Urinary bladder (tissue), 3 donors: ENCODE measurements at regions not wholly inside any gene's neighbourhood (a gene's known extent, or its start where the extent isn't known, plus 50 kb on each side); places are given as distances from the start of the nearest gene placed in this dataset.

ENCODE experiments used
- DNase-seq: peaks from one replicate; pipeline ENCODE4 v3.0.0-alpha.2; 2015; ENCODE audit errors: extremely low spot score
- H3K27ac ChIP-seq: one replicate; pipeline ENCODE4 v1.5.1; 2013; ENCODE audit warnings: low read depth, mild to moderate bottlenecking, moderate library complexity
- H3K36me3 ChIP-seq: one replicate; pipeline ENCODE4 v1.6.1; 2013; ENCODE audit warnings: mild to moderate bottlenecking, moderate library complexity; ENCODE audit not compliant: insufficient read depth
- H3K4me1 ChIP-seq: one replicate; pipeline ENCODE4 v1.6.1; 2013; ENCODE audit warnings: mild to moderate bottlenecking, moderate library complexity; ENCODE audit not compliant: insufficient read depth
- H3K4me3 ChIP-seq: one replicate; pipeline ENCODE4 v1.5.1; 2013; ENCODE audit warnings: low read depth, low read length
- WGBS: extraction: QIAGEN DNeasy Blood & Tissue Kit; methylation state at CpG from one replicate; pipeline ENCODE4 v1.1.7; 2013; 5-methylcytosine and 5-hydroxymethylcytosine counted together
- donor health status: healthy with polysubstance abuse.
- donor health status: healthy.

- WGBS: 96% methylated on average over 2 of the region's 2 CpGs
- DNase-seq: no peak
- H3K4me3 ChIP-seq: no peak overlapping the region
- H3K27ac ChIP-seq: no peak overlapping the region
- no peaks in the 10 kb centered on the region for H3K4me1 ChIP-seq
- H3K36me3 ChIP-seq: no peaks in the 10 kb centered on the region
Measured at GRCh38 chr17:53092072-53092471, 730.7 kb upstream of the KIF2B start.

DNA sequence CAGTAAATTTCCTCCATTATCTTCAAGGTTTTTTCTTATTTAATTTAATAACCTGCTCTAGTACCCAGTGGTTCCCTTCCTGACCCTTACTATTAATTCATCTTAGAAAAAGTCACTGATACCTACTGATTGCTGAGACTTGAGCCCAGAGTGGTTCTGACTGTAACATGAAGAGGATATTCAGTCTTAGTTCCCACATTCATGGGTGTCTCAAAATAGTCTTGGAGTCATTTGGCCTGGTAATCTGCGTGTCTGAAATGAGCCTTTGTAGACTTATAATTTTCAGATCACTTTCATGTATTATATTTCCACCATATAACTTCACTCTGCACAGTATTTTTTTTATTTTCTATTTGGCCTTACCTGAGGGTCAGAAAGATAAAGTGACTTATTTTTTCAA lies 732.0 kb upstream of the KIF2B start:
- H3K36me3 ChIP-seq: no peaks in the 10 kb centered on the region
- no peaks in the 10 kb centered on the region for H3K4me1 ChIP-seq
- 89% methylated on average over 1 of the region's 1 CpG for WGBS
- H3K27ac ChIP-seq: no peak overlapping the region
- no peak for DNase-seq
- no peak overlapping the region for H3K4me3 ChIP-seq

- Histone ChIP-seq H3K4me1 (no peaks in the 10 kb centered on the region), H3K36me3 (no peaks in the 10 kb centered on the region), H3K27ac (no peak overlapping the region), H3K4me3 (no peak overlapping the region)
- DNase-seq: no peak
- 65% methylated on average over 6 of the region's 6 CpGs for WGBS
Measured at GRCh38 chr17:53088481-53088880, 734.2 kb upstream of the KIF2B start.

GRCh38 chr17:53061446-53061845 lies 761.3 kb upstream of the KIF2B start:
- WGBS: 49% methylated on average over 4 of the region's 4 CpGs
- no peak for DNase-seq
- Histone ChIP-seq H3K4me1 (no peaks in the 10 kb centered on the region), H3K36me3 (no peaks in the 10 kb centered on the region), H3K27ac (no peak overlapping the region), H3K4me3 (no peak overlapping the region)

DNA sequence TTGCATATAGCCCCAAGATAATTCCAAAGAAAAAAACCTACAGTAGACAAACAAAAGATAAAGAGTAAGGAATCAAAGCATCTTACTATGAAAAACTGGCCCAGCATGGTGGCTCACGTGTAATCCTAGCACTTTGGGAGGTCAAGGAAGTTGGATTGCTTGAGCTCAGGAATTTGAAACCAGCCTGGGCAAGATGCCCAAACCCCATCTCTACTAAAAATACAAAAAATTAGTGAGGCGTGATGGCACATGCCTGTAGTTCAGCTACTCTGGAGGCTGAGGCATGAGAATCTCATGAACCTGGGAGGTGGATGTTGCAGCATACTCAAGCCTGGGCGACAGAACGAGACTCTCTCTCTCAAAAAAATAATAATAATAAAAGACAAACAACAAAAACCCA lies 764.7 kb upstream of the KIF2B start:
- Histone ChIP-seq H3K27ac (no peak overlapping the region), H3K36me3 (no peaks in the 10 kb centered on the region), H3K4me1 (no peaks in the 10 kb centered on the region), H3K4me3 (no peak overlapping the region)
- DNase-seq: no peak
- WGBS: 84% methylated on average over 4 of the region's 4 CpGs

GRCh38 chr17:53046781-53047180 lies 775.9 kb upstream of the KIF2B start:
- no peaks in the 10 kb centered on the region for H3K4me1 ChIP-seq
- WGBS: 86% methylated on average over 2 of the region's 2 CpGs
- no peak overlapping the region for H3K27ac ChIP-seq
- H3K36me3 ChIP-seq: no peaks in the 10 kb centered on the region
- no peak overlapping the region for H3K4me3 ChIP-seq
- no peak for DNase-seq

DNA sequence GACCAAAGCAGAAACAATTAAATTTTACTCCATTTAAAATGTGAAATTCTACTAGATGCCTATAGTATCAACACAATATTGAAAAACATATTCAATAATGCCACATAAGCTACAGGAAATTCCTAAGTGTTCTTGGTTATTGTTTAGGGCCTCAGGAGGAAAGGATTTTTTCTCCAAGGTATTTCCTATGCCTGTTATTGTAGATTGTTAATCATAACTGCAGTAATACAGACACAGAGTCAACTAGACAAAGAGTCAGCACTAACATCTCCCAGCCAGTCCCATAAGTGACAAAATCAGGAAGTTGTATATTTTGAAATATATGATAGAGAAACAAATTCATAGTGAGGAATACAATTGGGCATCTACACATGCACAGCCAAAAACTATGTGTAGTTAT lies 782.7 kb upstream of the KIF2B start:
- H3K4me1 ChIP-seq: no peaks in the 10 kb centered on the region
- no peaks in the 10 kb centered on the region for H3K36me3 ChIP-seq
- H3K4me3 ChIP-seq: no peak overlapping the region
- DNase-seq: no peak
- no peak overlapping the region for H3K27ac ChIP-seq

- Histone ChIP-seq H3K4me1 (no peaks in the 10 kb centered on the region), H3K36me3 (no peaks in the 10 kb centered on the region), H3K27ac (no peak overlapping the region), H3K4me3 (no peak overlapping the region)
- DNase-seq: no peak
Measured at GRCh38 chr17:53033297-53033696, 789.4 kb upstream of the KIF2B start.

GRCh38 chr17:53032861-53033271 lies 789.9 kb upstream of the KIF2B start:
- WGBS: 20% methylated on average over 3 of the region's 3 CpGs
- H3K36me3 ChIP-seq: no peaks in the 10 kb centered on the region
- H3K27ac ChIP-seq: no peak overlapping the region
- DNase-seq: no peak
- no peaks in the 10 kb centered on the region for H3K4me1 ChIP-seq
- no peak overlapping the region for H3K4me3 ChIP-seq

GRCh38 chr17:53017227-53017626 lies 805.5 kb upstream of the KIF2B start:
- H3K27ac ChIP-seq: no peak overlapping the region
- H3K4me3 ChIP-seq: no peak overlapping the region
- DNase-seq: no peak
- H3K4me1 ChIP-seq: no peaks in the 10 kb centered on the region
- H3K36me3 ChIP-seq: no peaks in the 10 kb centered on the region

DNA sequence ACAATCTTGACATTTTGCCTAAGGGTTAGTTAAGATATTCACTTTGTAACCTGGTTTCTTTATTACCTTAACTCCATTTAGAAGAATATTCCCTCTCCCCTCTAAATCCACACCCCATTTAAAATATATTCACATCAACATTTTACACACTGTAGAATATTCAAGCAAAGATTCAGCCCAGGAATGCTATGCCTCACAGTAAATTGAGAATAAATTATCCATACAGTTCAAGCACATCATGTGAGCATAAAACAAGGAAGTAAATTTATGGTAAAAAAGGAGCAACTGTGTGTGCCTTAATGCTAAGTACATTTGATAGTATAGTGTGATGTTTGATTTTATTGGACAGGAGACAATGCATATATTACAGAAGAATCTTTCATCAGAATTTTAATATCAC lies 806.6 kb upstream of the KIF2B start:
- DNase-seq: no peak
- Histone ChIP-seq H3K27ac (no peak overlapping the region), H3K4me1 (no peaks in the 10 kb centered on the region), H3K36me3 (no peaks in the 10 kb centered on the region), H3K4me3 (no peak overlapping the region)

GRCh38 chr17:53012364-53012763 lies 810.4 kb upstream of the KIF2B start:
- Histone ChIP-seq H3K4me1 (no peaks in the 10 kb centered on the region), H3K4me3 (no peak overlapping the region), H3K27ac (no peak overlapping the region), H3K36me3 (no peaks in the 10 kb centered on the region)
- no peak for DNase-seq
- WGBS: 86% methylated on average over 2 of the region's 2 CpGs

- DNase-seq: no peak
- no peak overlapping the region for H3K4me3 ChIP-seq
- no peaks in the 10 kb centered on the region for H3K36me3 ChIP-seq
- no peak overlapping the region for H3K27ac ChIP-seq
- 79% methylated on average over 1 of the region's 1 CpG for WGBS
- H3K4me1 ChIP-seq: no peaks in the 10 kb centered on the region
Measured at GRCh38 chr17:53006006-53006405, 816.7 kb upstream of the KIF2B start.

DNA sequence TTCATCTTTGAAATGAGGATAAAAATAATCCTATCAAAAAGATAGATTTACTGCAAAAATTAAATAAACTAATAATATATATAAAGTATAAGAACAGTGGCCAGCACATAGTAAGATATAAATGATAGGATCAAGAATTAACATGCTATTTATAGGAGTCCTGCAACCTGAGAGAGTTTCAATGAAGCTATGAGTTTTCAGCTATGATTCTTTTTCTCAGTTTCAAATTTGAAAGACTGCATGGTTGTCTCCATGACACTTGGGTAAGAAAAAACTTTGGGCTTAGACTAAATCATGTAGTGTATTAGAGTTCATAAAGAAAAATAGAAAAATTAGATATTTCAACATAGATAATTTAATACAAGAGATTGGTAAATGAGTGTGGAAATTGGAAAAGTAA lies 817.8 kb upstream of the KIF2B start:
- Histone ChIP-seq H3K36me3 (no peaks in the 10 kb centered on the region), H3K4me1 (no peaks in the 10 kb centered on the region), H3K27ac (no peak overlapping the region), H3K4me3 (no peak overlapping the region)
- no peak for DNase-seq

GRCh38 chr17:52995881-52996280 lies 826.8 kb upstream of the KIF2B start:
- Histone ChIP-seq H3K4me3 (no peak overlapping the region), H3K27ac (no peak overlapping the region), H3K36me3 (no peaks in the 10 kb centered on the region), H3K4me1 (no peaks in the 10 kb centered on the region)
- no peak for DNase-seq
- WGBS: 83% methylated on average over 3 of the region's 3 CpGs
